GM18907 (cell line): ENCODE measurements at regions not wholly inside any gene's neighbourhood (a gene's known extent, or its start where the extent isn't known, plus 50 kb on each side); places are given as distances from the start of the nearest gene placed in this dataset.
"Not testable (repeated sequence)": the region's sequence is repeated elsewhere in the genome, so short reads cannot be mapped to it uniquely, and the experiment has no call there.

ENCODE experiments used
- ATAC-seq: cut with Tn5 transposase; IDR thresholded peaks from one replicate; pipeline ENCODE4 v1.9.1; 2021; ENCODE audit warnings: mild to moderate bottlenecking, moderate library complexity; ENCODE audit not compliant: unreplicated experiment

DNA sequence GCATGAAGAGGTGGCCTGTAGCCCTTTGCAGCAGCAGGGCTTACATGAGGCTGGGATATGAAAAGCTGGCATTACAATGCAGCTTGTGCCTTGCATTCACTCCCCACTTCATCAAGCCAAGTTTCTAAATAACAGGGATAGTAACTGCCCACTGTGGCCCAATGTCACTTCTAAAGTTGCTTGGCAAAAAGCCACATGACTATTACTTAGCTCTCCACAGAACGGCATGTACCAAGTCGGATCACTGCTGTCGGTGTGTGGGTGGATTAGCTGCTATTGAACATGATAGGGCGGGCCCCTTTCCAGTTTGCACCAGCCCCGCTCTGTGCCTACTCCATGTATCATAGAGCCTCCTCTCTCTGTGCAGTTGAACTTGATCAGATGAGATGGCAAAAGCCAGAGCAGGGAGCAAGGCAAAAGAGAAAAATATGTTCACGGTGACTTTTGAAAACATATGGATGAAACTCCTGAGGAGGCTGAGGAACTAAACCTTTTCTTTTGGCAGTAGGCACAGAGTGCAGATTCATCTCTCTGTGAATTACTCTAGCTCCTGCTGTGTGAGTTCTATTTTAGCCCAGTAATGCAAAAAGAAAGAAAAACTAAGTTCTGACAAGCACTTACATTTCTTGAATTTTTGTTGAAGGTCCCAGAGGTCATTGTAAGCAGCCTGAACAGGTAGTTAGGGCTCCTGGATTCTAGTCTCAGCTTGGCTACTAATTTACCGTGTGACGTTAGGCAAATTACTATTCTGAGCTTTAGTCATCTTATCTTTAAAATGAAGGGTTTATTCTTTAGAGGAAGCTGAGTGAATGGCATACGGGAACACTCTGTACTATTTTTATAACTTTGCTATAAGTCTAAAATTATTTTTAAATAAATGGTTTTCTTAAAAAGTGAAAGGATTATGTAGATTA lies 125.6 kb upstream of the NBPF9 start:
- not testable (repeated sequence) for ATAC-seq

DNA sequence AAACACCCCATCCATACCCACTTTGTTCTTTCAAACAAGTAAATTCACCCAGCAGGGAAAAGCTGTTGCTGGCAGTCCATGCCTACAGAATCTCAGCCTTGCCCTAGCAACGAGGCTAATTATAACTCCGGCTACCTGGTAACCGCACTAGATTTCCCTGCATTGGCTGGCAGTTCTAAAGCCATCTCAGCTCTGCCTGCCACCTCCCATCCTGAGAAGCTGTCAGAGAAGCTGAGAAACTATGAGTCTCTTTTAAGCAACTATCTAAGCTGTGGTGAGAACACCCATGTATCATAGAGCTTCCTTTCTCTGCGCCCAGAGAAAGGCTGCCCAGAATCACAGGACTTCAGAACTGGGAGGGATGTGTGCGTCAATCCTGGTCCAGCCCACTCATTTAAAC lies 126.5 kb upstream of the NBPF9 start:
- not testable (repeated sequence) for ATAC-seq

DNA sequence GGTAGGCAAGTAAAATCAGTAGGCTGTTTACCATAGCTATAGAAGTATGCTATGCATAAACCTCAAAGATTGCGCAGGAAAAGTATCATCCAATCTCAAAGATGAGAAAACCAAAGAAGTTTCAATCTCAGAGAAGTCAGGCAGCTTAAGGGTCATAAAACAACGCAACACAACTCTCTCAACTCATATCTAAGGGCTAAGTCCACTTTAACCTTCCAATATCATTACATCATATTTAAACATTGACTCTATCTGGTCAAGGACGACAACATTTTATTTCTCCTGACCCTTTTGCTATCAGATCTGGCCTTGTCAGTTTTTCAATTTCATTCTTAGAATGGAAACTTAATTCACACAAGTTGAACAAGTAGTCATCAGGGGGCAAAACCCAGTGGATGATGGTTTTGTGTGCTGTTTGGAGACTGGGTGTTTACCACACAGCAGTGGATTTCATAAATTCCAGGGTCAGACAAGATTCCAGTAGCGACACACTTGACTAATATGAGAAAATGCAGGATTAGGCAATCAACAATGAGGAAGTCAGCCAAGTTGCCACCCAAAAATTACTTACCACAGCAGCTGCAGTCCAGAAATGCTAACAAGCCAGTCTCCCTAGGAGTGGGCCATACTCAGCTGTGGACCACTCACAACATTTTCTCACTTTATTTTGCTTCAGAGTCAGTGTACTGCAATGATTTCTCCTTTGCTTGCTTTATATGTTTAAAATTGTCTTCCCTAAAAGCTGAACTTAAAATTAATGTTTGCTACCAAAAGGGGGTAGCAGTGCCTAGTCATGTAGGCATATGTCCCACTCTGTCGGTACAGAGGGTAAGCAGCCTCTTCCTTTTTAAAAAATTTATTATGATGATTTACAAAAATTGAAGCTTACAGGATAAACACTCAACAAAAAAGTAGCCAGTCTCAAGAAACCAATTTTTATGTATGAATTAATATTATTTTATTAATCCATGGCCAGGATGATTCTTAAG lies 131.9 kb upstream of the NBPF9 start:
- ATAC-seq: not testable (repeated sequence)

DNA sequence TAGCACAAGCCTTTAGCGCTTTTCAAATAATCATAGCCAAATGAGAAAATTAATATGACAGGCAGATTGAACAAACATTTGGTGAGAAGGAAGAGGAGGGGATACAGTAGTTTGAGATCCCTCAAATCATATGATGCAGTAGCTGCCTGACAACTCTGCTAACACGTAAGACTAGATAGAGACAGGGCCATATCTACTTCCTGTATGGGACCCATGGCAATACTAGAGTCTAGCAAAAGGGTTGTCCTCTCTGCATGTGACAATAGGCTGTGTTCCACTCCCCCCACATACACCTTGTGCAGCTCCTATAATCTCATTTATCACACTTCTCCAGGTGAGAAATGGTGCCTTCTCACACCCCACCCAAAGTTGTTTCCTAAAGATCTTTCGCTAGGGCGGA lies 134.2 kb upstream of the NBPF9 start:
- ATAC-seq: not testable (repeated sequence)

DNA sequence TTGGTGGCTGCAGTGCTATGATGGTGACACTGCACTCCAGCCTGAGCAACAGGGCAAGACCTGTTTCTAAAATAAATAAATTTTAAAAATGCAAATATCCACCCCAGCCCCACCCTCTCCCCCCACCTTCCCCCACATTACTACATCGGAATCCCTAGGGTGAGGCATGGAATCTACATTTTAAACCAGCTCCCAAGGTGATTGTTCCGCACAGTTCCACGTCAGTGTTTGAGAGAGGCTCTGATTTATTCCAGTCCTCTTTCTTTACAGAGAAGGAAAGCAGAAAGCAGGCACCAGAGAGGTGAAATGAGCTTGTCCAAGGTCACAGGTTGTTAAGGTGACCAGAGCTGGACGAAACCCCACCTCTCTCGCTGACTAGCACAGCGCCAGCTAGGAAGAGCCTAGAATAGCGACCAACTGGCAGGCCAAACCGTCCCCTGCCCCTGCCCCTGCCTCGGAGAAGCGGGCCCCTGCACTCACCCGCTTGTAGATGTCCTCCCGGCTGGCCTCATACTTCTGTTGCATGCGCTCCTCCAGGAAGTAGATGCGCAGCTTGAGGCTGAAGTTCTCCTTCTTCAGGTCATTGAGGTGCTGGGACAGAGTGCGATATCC lies 136.7 kb upstream of the NBPF9 start:
- ATAC-seq: not testable (repeated sequence)

DNA sequence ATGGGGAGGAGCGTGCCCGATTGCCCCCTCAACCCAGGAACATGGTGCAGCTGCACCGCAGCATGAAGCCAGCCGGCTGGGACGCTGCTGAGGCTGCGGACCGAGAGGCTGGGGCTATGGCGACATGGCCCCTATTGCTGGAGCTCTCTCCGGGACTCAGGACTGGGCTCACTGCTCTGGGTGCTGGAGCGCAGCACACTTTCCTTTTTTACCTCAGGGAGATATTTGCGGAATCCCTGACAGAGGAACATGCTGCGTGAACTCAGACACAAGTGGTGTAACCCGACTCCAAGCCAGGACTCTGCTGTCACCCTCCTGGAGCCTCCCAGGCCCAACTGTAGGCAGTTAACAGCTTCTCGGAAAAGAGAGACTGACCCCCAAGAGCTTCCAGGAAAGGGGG lies 137.2 kb upstream of the NBPF9 start:
- not testable (repeated sequence) for ATAC-seq

DNA sequence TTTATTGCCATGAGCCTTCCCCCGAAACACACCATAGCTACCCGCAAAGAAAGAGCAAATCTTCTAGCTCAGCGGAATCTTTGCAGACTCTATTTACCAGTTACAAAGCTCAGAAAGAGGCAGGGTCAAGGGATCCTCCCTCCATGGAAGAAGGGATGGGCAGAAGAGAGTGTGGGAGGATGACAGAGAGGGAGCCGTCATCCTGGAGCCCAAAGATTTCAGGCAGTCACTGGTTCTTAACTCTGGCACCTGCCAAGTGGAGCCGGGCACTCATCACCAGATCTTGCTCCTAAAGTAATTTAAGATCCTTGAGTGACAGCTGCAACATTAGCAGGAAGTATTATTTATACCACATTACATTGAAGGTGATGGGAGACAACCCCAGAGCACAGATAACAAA lies 137.9 kb upstream of the NBPF9 start:
- not testable (repeated sequence) for ATAC-seq

DNA sequence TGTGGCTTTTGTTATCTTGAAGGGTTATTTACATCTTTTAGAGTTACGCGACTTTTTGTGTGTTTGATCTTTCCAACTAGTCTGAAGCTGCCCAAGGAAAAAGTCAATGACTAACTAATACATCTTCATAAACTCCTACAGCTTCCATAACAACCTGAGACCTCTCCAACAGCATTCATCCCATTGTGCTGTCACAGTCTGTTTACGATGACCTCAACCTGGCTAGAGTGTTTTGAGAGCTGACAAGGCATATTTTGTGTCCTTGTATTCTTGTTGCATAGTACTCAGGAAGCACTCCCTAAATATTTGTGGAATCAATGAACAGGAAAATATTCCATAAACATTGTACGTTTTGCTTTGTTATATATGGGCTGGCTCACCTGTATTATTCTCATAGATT lies 140.2 kb upstream of the NBPF9 start:
- not testable (repeated sequence) for ATAC-seq

DNA sequence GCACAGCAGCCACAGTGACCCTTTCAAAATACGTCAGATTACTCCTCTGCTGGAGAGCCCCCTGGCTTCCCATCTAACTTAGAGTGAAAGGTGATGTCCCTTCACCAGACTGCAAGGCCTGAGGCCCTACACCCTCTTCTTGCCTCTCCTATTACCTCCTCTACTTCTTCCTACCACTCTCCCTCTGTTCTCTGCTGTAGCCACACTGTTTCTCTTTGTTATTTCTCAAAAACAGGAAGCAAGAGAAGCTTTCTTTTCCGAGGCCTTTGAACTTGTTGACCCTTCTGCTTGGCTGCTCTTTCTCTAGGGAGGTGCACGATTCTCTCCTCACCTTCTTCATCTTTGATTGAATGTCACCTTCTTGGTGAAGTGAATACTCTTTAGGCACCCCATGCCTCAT lies 141.3 kb upstream of the NBPF9 start:
- ATAC-seq: not testable (repeated sequence)

DNA sequence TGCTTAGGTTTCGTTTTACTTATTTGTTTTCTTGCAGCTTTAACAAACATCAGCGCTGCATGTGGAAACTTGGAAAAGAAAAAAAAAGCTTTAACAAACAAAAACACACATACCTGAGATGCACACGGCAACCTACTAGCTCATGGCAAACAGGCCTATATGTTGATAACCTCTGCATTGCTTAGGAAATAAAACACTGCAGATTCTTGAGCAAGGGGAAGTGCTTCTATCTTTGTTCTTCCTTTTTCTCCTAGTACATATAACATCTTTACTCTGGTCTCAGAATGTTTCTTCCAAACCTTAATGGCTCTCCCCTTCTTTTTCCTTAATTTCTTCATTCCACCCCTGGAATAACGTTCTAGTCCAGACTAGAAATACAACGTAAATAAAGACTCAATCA lies 142.9 kb upstream of the NBPF9 start:
- ATAC-seq: not testable (repeated sequence)

DNA sequence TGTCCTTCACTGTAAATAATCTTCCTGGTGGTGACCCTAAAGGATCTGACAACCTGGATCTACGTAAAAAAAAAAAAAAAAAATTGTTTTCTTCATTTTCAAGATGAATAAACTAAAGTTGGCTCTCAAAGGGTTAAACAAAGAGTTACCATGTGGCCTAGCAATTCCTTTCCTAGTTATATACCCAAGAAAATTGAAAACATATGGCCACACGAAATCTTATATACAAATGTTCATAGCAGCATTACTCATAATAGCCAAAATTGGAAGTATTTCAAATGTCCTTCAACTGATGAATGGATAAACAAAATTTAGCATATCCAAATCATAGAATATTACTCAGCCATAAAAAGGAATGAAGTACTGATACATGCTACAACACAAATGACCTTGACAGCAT lies 145.3 kb upstream of the NBPF9 start:
- ATAC-seq: not testable (repeated sequence)

DNA sequence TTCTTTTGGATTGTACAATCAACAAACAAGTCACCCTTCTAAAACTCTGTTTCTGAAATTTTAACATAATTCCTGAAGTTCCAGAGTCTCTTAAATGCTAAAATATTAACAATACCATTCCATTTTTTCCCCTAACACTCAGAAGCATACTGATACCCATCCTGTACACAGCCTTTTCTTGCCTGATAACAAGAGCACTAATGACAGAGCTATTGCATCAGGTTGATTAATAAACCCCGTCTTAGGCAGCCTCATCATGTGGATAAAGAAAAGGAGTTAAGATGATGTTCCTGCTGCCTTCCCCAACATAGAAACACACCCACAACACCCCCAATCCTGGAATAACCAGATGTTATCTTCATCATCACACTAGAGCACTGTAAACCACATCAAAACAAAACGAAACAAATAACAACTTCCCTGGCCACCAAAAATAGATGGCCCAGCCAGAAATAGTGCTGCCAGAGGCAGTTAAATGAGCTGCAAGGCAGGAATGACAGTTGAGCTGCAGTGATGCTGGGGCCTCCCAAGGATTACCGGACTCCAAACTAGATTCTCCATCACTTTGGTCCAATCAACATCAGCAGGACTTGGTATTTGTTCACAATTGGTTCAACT lies 146.6 kb upstream of the NBPF9 start:
- ATAC-seq: not testable (repeated sequence)

DNA sequence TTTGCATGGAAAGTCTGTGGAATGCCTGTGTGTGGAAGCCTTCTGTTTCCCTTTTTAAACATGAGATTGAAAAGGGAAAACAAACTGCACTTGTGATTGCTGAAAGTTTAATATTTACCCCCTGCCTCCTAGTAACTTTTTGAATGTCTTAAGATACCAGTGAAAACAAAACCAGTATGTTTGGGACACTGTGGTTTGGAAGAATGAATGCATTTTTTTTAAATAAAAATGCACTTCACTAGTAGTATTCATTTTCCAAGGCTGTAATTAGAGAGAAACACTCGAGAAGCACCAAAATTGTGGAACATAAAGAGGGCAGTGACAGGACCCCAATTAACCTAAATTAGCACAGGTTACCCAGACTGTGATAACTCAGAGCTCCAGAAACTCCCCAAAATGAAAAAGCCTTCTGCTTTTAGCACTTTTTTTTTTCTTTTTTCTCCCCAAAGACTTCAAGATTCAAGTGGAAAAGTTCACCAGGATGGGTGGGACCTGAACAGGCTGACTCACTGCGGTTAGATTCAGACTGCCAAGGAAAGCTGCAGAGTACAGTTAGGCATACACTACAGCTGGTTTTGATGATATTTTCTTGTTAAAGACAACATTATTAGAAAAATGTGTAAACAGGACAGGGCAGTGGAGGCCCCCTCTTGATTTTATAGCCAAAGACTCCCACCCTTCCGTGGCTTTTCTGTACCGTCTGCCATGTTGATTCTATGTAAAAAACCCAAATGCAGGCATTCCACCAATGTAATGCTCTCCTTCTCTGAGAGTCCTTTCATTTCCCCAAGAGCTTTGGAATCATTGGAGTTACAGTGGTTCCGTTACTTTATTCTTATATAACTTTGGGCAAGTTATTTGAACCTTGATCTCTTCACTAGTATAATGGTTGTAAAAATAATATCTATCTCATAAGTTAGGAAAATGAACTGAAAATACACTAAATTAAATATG lies 151.8 kb upstream of the NBPF9 start:
- not testable (repeated sequence) for ATAC-seq

DNA sequence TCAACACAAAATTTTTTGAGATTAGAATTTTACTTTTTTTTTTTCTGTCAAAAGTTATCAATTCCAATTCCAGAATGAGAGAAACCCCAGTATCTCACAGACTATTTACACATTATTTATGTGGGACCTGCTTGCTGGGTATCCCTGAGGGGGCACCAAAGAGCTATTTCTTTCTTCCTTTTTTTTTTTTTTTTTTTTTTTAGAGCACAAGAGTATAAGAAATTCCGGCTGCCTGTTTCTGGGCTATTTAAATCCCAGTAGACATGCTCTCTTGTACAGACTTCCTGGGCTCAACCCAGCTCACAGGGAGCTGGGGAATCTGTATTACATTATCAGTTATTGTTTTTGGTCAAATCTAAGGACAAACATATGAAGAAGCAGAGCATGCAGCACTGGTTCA lies 156.9 kb upstream of the NBPF9 start:
- ATAC-seq: not testable (repeated sequence)

DNA sequence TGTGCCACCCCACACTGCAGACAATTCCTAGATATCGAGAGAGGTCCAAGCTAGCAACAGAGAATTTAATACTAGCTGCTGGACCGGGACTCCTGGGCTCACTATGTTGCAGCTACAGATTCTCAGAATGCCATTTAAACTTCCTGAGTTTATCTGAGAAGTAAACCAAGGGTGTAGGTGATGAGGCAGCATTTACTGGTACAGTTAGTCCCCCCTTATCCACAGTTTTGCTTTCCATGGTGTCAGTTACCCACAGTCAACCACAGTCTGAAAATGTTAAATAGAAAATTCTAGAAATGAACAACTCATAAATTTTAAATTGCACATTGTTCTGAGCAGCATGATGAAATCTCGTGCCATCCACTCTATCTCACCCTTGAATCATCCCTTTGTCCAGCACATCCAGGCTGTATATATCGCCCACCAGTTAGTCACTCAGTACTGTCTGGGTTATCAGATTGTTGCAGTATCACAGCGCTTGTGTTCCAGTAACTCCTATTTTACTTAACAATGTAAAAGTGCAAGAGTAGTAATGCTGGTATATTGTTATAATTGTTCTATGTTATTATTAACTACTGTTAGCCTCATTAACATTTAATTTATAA lies 157.5 kb upstream of the NBPF9 start:
- ATAC-seq: not testable (repeated sequence)

DNA sequence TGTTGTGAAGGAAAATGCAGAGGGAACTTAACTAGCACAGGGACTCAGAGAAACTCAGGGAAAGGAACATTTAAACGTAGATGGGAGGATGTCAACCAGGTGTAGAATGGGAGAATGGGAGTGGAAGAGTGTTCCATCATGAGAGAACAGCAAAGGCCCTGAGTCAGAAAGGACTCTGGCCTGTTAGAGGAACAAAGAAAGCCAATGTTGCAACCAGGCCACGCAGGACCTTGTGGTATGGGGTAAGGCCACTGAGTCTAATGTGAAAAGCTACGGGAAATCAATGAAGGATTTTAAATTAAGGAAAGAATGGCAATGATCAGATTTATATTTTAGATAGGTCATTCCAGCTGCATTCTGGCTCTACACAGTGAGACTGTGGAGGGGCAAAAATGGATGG lies 163.9 kb upstream of the NBPF9 start:
- not testable (repeated sequence) for ATAC-seq

DNA sequence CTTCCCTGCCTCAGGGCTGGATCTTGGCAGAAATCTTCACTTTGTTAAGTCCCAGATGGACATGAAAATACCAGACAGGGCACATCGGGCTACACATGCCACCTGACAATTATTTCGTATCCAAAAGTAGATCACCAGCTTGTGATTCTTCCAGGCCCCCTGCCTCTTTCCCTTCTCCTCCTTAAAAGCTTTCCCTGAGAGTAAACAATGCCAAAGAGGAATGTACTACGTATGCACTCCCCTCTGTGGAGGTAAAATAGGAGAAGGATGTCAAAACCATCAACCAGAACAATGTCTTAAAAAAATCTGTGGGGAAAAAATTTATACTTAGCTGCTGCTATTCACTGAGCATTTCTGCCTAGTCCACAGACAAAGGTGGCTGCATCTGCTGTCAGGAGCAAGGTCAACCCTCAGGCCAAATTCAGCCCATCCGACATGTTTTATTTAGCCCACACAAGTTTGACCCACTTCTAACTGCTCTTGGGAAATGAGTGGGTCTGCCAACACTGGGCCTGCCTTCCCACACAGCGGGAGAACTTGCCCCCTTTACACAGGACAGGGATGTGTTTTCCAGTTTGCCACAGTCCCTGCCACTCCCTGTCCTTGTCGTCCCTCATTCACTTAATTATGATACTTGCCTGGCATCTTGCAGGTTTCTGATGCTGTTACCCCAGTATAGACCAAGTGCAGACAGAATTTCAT lies 165.8 kb upstream of the NBPF9 start:
- not testable (repeated sequence) for ATAC-seq

DNA sequence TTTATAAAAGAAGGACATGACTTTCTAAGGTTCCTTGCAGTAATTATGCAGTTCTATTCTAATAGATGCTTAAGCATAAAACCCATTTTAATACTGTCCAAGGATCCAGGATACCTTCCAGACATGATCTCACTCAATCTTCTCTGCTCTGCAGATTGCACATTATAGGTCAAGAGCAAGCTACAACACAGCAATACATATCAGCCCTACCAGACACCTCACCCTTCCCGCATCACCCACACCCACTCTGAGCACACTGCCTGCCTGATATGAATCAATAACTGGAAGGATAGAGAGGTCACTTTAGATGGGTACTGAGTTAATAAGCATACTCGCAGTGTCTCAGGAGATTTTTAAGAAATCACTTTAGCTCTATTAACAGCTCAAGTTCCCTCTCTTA lies 166.5 kb upstream of the NBPF9 start:
- not testable (repeated sequence) for ATAC-seq
